GM12892 (cell line): ENCODE measurements at regions not wholly inside any gene's neighbourhood (a gene's known extent, or its start where the extent isn't known, plus 50 kb on each side); places are given as distances from the start of the nearest gene placed in this dataset.

Experiments used
- POLR2A ChIP-seq: IDR thresholded peaks from 2 replicates; pipeline ENCODE4 v1.6.1; 2011; ENCODE audit warnings: low read depth, low read length, control low read depth
- POLR2AphosphoS5 ChIP-seq: IDR thresholded peaks from 2 replicates; pipeline ENCODE4 v1.6.1; 2011; ENCODE audit warnings: low read depth, low read length, control low read depth
- TAF1 ChIP-seq: IDR thresholded peaks from 2 replicates; pipeline ENCODE4 v1.6.1; 2011; ENCODE audit warnings: low read depth, mild to moderate bottlenecking, control low read depth, low read length, borderline replicate concordance

GRCh38 chr3:162684260-162684659, 1187.7 kb downstream of the OTOL1 start:
- TF ChIP-seq POLR2A = no peak
- TF ChIP-seq POLR2AphosphoS5 = no peak
- no peak for TF ChIP-seq TAF1
